Activated T-cell treated with anti-CD3 and anti-CD28 coated beads, Interleukin-2, amount 50 U/mL, for 72 hours (primary cell): ENCODE measurements at regions not wholly inside any gene's neighbourhood (a gene's known extent, or its start where the extent isn't known, plus 50 kb on each side); places are given as distances from the start of the nearest gene placed in this dataset.

Source experiments
- ATAC-seq, 2 donors: fragments of 150-1000 bp; cut with Tn5 transposase; replicated peaks in 1 of 2; 2 replicates each; pipeline ENCODE4 v1.10.0; 2021; ENCODE audit warnings: moderate library complexity in 2 of 2, mild to moderate bottlenecking in 1 of 2
- DNase-seq, 2 donors: peaks; one replicate each; pipeline ENCODE4 v3.0.0; 2021 to 2022; ENCODE audit warnings: mixed read lengths in 1 of 2
- H3K27ac Mint-ChIP-seq: one replicate; pipeline ENCODE4 v1.8.0; 2022; ENCODE audit warnings: mild to moderate bottlenecking, moderate library complexity, mixed read lengths
- H3K27me3 Mint-ChIP-seq: one replicate; pipeline ENCODE4 v1.8.0; 2022; ENCODE audit warnings: low read depth, mixed read lengths
- H3K36me3 Mint-ChIP-seq, 2 donors: one replicate each; pipeline ENCODE4 v1.8.0; 2022; ENCODE audit warnings: mixed read lengths in 2 of 2, mild to moderate bottlenecking in 1 of 2; ENCODE audit not compliant: insufficient read depth in 2 of 2
- H3K4me1 Mint-ChIP-seq: one replicate; pipeline ENCODE4 v1.8.0; 2022; ENCODE audit warnings: low read depth, mixed read lengths
- H3K4me3 Mint-ChIP-seq, 2 donors: one replicate each; pipeline ENCODE4 v1.8.0; 2022; ENCODE audit warnings: mild to moderate bottlenecking in 2 of 2, mixed read lengths in 2 of 2, moderate library complexity in 2 of 2
- H3K9me3 Mint-ChIP-seq, 2 donors: one replicate each; pipeline ENCODE4 v1.8.0; 2022; ENCODE audit warnings: mixed read lengths in 2 of 2

DNA sequence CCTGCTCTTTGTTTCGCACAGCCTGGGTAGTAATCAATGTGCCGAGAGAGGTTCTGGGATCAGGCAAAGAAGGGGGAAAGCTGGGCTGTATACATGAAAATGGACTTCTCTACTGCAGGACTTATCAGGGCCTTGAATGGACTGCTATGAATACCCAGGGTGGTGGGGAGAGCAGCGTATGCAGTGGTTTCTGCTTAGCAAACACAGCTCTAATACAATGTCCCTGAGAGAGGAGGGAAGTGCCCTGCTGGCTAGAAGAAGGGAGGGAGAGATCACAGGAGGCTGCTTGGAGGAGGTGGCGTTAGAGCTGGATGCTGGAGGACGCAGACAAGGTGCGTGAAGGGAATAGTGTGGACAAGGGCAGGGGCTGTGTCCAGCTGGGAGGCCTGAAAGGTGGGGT lies 116.1 kb downstream of the PTPRS start:
- peaks cover 8% of the 10 kb centered on the region for H3K27me3 Mint-ChIP-seq
- no peaks in the 10 kb centered on the region for H3K9me3 Mint-ChIP-seq
- no peak overlapping the region for H3K27ac Mint-ChIP-seq
- H3K36me3 Mint-ChIP-seq = no peaks in the 10 kb centered on the region
- H3K4me3 Mint-ChIP-seq = no peak overlapping the region
- DNase-seq = no peak
- no peak for ATAC-seq
- H3K4me1 Mint-ChIP-seq = peaks cover 5% of the 10 kb centered on the region

DNA sequence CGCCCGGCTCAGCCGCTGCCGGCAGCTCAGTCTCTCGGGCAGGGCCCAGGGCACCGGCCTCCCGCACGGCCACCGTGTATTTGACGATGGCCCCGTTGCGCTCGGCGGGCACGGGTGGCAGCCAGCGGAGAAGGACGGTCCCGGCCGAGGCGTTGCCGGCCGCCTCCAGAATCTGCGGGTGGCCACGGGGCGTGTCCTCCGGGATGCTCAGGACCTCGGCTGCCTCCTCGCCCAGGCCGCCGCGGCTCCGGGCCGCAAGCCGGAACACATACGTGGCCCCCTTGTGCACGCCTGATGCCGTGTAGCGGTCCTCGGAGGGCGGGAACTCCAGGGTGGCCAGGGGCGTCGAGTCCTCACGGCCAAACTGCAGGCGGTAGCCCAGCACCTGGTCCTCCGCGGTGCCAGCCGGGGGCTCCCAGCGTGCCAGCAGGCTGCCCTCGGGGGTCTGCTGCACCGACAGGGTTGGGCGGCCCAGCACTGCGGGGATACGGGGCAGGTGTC lies 117.7 kb downstream of the PTPRS start:
- H3K9me3 Mint-ChIP-seq = no peaks in the 10 kb centered on the region
- no peaks in the 10 kb centered on the region for H3K36me3 Mint-ChIP-seq
- no peak overlapping the region for H3K27ac Mint-ChIP-seq
- H3K27me3 Mint-ChIP-seq = no peaks in the 10 kb centered on the region
- ATAC-seq = no peak
- H3K4me1 Mint-ChIP-seq = no peaks in the 10 kb centered on the region
- no peak overlapping the region for H3K4me3 Mint-ChIP-seq
- no peak for DNase-seq

DNA sequence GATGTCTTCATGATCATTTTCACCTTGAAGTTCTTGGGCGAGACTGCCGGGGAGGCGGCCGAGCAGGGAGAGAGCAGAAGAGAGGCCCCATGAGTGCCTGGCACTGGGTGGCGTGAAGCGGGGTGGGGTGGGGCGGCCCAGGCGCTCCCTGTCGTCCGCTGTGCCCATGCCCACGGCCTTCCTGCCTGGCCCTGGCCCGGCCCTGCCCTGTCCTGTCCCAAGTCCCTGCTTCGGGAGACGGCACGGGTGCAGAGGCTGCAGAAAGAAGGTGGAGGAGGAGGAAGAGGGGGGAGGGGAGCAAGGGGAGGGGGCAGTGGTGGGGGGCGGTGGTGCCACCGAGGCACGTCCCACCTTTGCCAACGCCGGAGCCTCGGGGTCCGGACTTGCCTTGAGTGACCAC lies 118.4 kb downstream of the PTPRS start:
- ATAC-seq (no peak), DNase-seq (no peak)
- Mint-ChIP-seq H3K4me1 (no peaks in the 10 kb centered on the region), H3K36me3 (no peaks in the 10 kb centered on the region), H3K27ac (no peak overlapping the region), H3K9me3 (no peaks in the 10 kb centered on the region), H3K27me3 (no peaks in the 10 kb centered on the region), H3K4me3 (no peak overlapping the region)

DNA sequence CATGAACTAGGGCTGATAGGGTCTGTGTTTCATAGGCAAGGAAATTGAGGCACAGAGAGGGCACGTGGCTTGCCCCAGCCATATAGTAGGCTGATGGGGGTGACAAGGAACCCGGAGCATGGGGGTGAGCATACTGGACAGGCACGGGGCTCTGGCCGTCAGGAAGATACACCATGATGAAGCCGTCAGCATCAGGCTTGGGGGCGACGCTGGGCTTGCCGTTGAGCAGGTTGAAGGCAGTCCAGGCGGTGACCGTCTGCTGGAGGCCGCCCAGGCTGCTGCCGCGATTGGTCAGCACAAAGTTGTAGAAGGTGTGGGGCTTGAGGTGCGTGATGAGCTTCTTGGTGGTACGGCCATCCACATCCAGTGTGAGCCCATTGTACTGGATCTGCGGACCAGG lies 119.7 kb downstream of the PTPRS start:
- DNase-seq (no peak), ATAC-seq (no peak)
- no peaks in the 10 kb centered on the region for H3K9me3 Mint-ChIP-seq
- no peaks in the 10 kb centered on the region for H3K4me1 Mint-ChIP-seq
- no peak overlapping the region for H3K27ac Mint-ChIP-seq
- no peak overlapping the region for H3K4me3 Mint-ChIP-seq
- H3K27me3 Mint-ChIP-seq = no peaks in the 10 kb centered on the region
- no peaks in the 10 kb centered on the region for H3K36me3 Mint-ChIP-seq

DNA sequence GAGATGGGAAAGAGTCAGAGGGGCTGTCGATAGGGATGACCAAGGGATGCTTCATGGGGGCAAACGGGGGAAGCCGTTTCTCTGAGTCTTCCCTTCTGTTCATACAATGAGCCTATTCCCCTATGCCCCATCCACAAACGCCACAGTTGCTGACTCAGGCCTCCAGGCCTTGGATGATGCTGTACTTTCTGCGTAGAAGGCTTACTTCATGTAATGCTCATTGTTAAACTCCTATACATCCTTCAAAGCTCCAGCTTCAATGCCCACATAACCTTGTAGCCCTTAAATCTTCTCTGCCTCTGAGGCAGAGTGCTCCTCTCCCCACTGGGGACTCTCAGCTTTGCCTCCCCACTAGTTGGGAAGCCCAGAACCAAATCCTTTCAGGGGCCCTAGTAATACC lies 120.3 kb downstream of the PTPRS start:
- H3K4me1 Mint-ChIP-seq = no peaks in the 10 kb centered on the region
- no peaks in the 10 kb centered on the region for H3K9me3 Mint-ChIP-seq
- ATAC-seq = no peak
- H3K27ac Mint-ChIP-seq = no peak overlapping the region
- H3K27me3 Mint-ChIP-seq = no peaks in the 10 kb centered on the region
- no peaks in the 10 kb centered on the region for H3K36me3 Mint-ChIP-seq
- no peak for DNase-seq
- H3K4me3 Mint-ChIP-seq = no peak overlapping the region

DNA sequence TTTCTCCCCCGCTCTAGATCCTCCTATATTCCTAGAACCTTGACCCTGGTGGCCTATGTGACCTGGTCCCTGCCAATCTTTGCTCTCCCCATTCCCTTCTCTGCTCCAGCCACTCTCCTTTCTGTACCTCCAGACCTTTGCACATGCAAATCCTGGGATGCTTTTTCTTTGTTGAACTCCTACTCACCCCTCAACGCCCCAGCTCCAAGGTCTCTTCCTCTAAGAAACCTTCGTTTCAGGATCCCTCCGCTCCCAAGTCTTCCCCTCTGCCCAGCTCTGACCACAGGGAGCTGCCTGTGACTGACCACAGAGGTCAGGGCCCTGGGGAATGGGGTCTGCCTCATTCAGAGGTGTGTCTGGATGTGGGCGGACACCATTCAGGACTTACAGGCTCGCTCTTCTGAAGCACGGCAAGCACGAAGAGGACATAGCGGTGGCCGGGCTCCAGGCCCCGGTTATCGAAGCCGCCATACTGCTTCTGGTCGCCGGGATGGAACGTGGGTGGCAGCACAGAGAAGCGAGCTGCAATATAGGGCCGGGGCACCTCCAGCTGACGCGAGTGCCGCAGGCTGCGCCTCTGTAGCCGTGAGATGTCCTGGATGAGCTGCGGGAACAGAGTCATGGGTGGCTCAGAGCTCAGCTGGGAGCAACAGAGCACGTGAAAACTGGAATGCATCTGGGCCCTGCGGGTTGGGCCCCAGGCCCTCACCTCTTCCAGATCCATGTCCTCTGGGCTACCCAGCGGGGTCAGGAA lies 120.9 kb downstream of the PTPRS start:
- no peaks in the 10 kb centered on the region for H3K36me3 Mint-ChIP-seq
- DNase-seq = no peak
- no peak for ATAC-seq

DNA sequence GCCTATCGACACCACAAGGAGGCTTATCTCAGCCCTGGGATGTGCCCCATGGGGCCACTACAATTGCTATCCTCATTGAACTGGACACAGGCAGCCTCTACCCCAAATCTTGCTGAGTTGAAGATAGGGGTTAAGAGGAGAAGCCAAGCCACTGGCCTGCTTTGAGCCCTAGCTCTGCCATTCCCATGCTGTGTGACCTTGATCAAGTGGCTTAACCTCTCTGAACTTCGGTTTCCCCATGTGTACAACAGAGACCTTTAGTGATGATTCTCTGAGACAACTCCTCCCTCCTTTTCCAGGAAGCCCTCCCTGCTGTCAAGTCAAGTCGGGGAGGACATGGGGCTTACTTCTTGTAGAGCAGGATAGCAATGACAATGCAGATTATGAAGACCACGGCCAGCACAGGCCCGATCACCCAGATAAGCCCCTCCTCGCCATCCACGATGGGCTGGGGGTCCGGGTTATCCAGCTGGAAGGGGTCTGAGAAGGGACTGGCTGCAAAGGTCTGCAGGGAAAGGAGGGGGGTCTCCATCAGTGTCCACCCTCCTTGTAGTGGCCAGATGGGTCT lies 121.6 kb downstream of the PTPRS start:
- no peaks in the 10 kb centered on the region for H3K9me3 Mint-ChIP-seq

More for the DNA sequence above, 120.9 kb downstream of the PTPRS start:
- Mint-ChIP-seq H3K27me3 (no peaks in the 10 kb centered on the region), H3K4me1 (no peaks in the 10 kb centered on the region), H3K4me3 (no peak overlapping the region), H3K27ac (no peak overlapping the region), H3K9me3 (no peaks in the 10 kb centered on the region)

DNA sequence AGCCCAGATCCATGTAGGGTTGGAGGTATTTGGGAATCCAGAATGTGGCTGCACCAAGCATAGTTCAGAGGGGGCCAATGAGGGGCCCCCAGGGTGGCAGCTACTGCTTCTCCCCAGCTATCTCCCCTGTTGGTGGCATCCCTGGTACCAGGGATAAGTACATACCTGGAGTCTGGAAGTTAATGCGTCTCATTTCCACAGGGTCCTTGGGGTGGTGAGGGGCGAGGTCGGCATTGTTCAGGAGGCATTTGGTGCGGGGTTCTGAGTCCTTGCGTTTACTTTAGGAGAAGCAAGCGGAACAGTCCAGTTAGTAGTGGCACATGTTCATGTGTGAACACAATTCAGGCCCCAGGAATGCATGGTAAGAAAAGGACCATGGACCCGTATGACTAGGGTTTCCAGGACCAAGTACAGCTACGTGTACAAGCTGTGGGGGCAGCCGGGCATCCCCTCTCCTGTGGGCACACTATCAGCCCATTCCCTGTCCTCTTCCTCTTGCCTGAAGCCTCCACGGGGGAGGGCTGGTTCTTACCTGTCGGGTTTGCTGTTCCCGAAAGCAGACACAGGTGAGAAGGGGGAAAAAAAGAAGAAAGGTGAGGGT lies 122.3 kb downstream of the PTPRS start:
- H3K27me3 Mint-ChIP-seq = no peaks in the 10 kb centered on the region
- H3K4me3 Mint-ChIP-seq = no peak overlapping the region
- no peak for ATAC-seq

More for the DNA sequence above, 121.6 kb downstream of the PTPRS start:
- Mint-ChIP-seq H3K4me3 (no peak overlapping the region), H3K27ac (no peak overlapping the region), H3K4me1 (no peaks in the 10 kb centered on the region), H3K36me3 (no peaks in the 10 kb centered on the region), H3K27me3 (no peaks in the 10 kb centered on the region)
- ATAC-seq (no peak), DNase-seq (no peak)

DNA sequence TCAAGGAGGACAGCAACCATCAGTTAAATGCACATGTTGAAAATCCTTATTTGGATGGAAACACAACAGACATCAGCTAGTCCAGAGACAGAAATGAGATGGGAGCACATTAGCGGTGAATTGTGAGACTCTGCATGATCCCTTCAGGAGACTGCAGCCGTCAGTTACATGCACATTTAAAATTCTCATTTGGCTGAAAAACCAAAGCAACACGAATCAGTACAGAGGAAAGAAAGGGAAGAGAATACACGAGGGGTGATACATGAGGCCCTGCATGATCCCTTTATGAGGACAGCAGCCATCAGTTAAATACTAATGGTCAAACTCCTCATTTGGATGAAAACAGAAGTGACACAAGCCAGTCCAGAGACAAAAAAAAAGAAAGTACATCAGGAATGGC lies 123.4 kb downstream of the PTPRS start:
- H3K9me3 Mint-ChIP-seq = no peaks in the 10 kb centered on the region
- H3K27ac Mint-ChIP-seq = no peak overlapping the region
- H3K27me3 Mint-ChIP-seq = no peaks in the 10 kb centered on the region

More for the DNA sequence above, 122.3 kb downstream of the PTPRS start:
- Mint-ChIP-seq H3K9me3 (no peaks in the 10 kb centered on the region), H3K36me3 (no peaks in the 10 kb centered on the region), H3K4me1 (no peaks in the 10 kb centered on the region), H3K27ac (no peak overlapping the region)
- DNase-seq = no peak

DNA sequence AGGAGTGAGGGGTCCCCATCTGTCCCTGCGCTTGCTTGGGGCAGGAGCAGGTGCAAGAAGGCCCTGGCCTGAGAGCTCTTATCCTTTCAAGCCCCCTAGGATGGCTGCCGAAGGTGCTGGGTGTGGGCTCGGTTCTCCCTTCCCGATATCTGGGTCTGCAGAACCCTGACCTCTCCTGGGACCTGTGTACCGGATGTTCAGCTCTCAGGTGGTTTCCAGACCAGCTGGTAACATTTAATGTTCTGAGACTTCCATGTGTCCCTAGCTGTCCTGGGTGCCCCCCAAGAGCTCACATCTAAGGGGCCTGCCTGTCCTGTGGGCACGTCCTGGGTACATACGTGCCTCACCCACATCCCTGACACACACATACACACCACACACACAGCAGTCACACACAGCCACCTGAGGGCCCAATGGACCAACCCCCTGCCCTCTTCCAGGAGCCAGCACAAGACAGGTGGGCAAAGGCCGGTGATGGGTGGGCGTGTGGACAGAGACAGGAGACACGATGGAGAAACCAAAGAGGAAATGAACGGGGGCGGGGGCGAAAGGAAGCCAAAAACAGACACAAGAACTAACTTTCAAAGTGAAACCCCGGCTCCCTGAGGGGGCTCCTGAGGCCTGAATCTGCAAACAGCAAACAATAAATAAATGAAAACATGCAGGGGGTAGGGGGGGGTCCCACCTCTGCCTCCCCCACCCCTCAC lies 124.3 kb downstream of the PTPRS start:
- ATAC-seq = no peak
- H3K9me3 Mint-ChIP-seq = no peaks in the 10 kb centered on the region

More for the DNA sequence above, 123.4 kb downstream of the PTPRS start:
- no peaks in the 10 kb centered on the region for H3K4me1 Mint-ChIP-seq
- no peak overlapping the region for H3K4me3 Mint-ChIP-seq
- H3K36me3 Mint-ChIP-seq = no peaks in the 10 kb centered on the region
- ATAC-seq = no peak
- no peak for DNase-seq

DNA sequence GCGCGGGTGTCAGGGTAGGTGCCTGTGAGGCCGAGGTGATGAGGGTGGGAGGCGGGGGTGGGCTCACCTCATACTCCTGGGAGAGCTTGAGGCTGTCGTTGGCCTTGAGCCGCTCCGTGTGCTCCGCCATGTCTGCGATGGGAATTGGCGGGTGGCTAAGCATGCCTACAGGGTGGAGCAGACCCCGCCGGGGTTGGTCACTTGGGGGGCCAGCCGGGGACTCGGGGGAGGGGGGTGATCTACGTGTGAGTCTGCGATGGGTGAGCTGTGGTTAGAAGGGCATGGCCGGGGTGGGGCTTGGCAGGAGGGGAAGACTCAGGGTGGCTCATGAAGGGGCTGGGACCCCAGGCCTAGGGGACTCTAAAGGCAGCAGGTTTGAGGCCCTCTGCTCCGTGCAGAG lies 125.2 kb downstream of the PTPRS start:
- ATAC-seq (no peak), DNase-seq (no peak)
- Mint-ChIP-seq H3K4me1 (no peaks in the 10 kb centered on the region), H3K27ac (no peak overlapping the region), H3K27me3 (no peaks in the 10 kb centered on the region), H3K9me3 (peaks cover 3 to 4% of the 10 kb centered on the region in 2 donors), H3K36me3 (peaks cover 0 to 4% of the 10 kb centered on the region in 2 donors), H3K4me3 (no peak overlapping the region)

More for the DNA sequence above, 124.3 kb downstream of the PTPRS start:
- H3K36me3 Mint-ChIP-seq = no peaks in the 10 kb centered on the region
- DNase-seq = no peak
- H3K4me1 Mint-ChIP-seq = no peaks in the 10 kb centered on the region
- no peak overlapping the region for H3K4me3 Mint-ChIP-seq
- no peak overlapping the region for H3K27ac Mint-ChIP-seq
- no peaks in the 10 kb centered on the region for H3K27me3 Mint-ChIP-seq

DNA sequence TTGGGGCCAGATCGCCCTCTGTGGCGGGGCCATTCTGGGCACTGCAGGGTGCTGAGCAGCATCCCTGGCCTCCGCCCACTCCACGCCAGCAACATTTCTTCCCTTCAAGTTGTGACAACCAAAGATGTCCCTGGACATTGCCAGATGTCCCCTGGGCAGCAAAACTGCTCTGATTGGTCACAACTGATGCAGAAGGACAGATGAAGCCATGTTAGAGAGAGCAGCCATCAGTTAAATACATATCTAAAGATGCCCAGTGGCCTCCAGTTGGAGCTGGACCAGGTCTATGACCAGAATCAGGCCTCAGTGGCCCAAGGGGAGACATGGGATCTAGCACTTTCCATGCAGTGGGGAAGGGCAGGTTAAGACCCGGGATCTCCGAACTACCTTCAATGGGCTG lies 125.7 kb downstream of the PTPRS start:
- ATAC-seq (no peak), DNase-seq (no peak)
- Mint-ChIP-seq H3K4me3 (no peak overlapping the region), H3K27me3 (no peaks in the 10 kb centered on the region), H3K27ac (no peak overlapping the region), H3K9me3 (peaks cover 3 to 4% of the 10 kb centered on the region in 2 donors), H3K4me1 (no peaks in the 10 kb centered on the region), H3K36me3 (peaks cover 0 to 4% of the 10 kb centered on the region in 2 donors)

DNA sequence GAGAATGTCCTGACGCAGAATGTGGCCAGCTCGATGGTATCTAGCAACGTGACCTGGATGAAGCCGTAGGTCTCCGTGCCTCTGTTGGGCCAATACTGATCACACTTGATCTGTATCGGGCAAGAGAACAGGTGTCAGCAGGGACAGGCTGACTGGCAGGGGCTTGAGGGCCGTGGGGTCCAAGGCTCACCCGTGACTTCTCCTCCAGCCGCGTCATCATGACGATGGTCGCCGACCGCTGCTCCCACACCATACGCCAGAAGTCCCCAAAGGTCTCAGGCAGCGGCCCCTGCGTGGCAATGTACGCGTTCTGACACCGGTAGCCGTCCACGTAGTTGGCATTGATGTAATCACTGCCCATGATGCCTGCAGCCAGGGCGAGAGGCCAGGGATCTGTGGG lies 126.2 kb downstream of the PTPRS start:
- H3K4me3 Mint-ChIP-seq = no peak overlapping the region
- peaks cover 0 to 4% of the 10 kb centered on the region in 2 donors for H3K36me3 Mint-ChIP-seq
- no peak overlapping the region for H3K27ac Mint-ChIP-seq
- ATAC-seq (no peak), DNase-seq (no peak)
- no peaks in the 10 kb centered on the region for H3K4me1 Mint-ChIP-seq
- H3K9me3 Mint-ChIP-seq = peaks cover 3 to 4% of the 10 kb centered on the region in 2 donors
- no peaks in the 10 kb centered on the region for H3K27me3 Mint-ChIP-seq
